ENCODE measurements at regions not wholly inside any gene's neighbourhood (a gene's known extent, or its start where the extent isn't known, plus 50 kb on each side); places are given as distances from the start of the nearest gene placed in this dataset.

- no peaks in the 10 kb centered on the region for H3K9me3 ChIP-seq (ENCODE audit: control insufficient read depth, insufficient read depth, low read depth, low read length)
- TF ChIP-seq HOXA7 (CRISPR knock-in tag; IDR thresholded peaks at IDR 0.05; ENCODE audit: borderline replicate concordance): no peak
- TF ChIP-seq INSM2 (tag by site-specific recombination; IDR thresholded peaks at IDR 0.05): no peak
- TF ChIP-seq KLF10 (tag by site-specific recombination; IDR thresholded peaks at IDR 0.05): no peak
- TF ChIP-seq ZNF558 (tag by site-specific recombination; IDR thresholded peaks at IDR 0.05): no peak
- TF ChIP-seq PRDM2 (tag by site-specific recombination; IDR thresholded peaks at IDR 0.05; ENCODE audit: borderline replicate concordance): no peak
- no peak for TF ChIP-seq MZF1 (tag by site-specific recombination; IDR thresholded peaks at IDR 0.05; ENCODE audit: borderline replicate concordance)
- H3K4me1 ChIP-seq (ENCODE audit: control insufficient read depth, insufficient read depth, low read length): no peaks in the 10 kb centered on the region
- no peak overlapping the region for H3K27ac ChIP-seq (ENCODE audit: extremely low read depth, low read depth, low read length)
- ChIA-PET CTCF (no interaction called here), POLR2A (no interaction called here)
- no peak overlapping the region for H3K4me3 ChIP-seq (ENCODE audit: low read depth, low read length)
- no peaks in the 10 kb centered on the region for H3K36me3 ChIP-seq (ENCODE audit: control insufficient read depth in 2 of 2, insufficient read depth in 1 of 2, low read length in 2 of 2)
Observed at GRCh38 chr13:22271903-22272302, 601.0 kb downstream of the FGF9 start.

GRCh38 chr13:22275393-22275792 lies 604.5 kb downstream of the FGF9 start:
- no peak for TF ChIP-seq PATZ1 (tag by site-specific recombination; IDR thresholded peaks at IDR 0.05)
- TF ChIP-seq ZNF791 (tag by site-specific recombination; IDR thresholded peaks at IDR 0.05): no peak
- CTCF ChIA-PET: no interaction called here
- Histone ChIP-seq H3K4me3 (ENCODE audit: low read depth, low read length) (no peak overlapping the region), H3K4me1 (ENCODE audit: control insufficient read depth, insufficient read depth, low read length) (no peaks in the 10 kb centered on the region), H3K36me3 (ENCODE audit: control insufficient read depth in 2 of 2, insufficient read depth in 1 of 2, low read length in 2 of 2) (no peaks in the 10 kb centered on the region), H3K27ac (ENCODE audit: extremely low read depth, low read depth, low read length) (no peak overlapping the region), H3K9me3 (ENCODE audit: control insufficient read depth, insufficient read depth, low read depth, low read length) (no peaks in the 10 kb centered on the region)
- POLR2A ChIA-PET: no interaction called here

- Histone ChIP-seq H3K9me3 (ENCODE audit: control insufficient read depth, insufficient read depth, low read depth, low read length) (no peaks in the 10 kb centered on the region), H3K4me1 (ENCODE audit: control insufficient read depth, insufficient read depth, low read length) (no peaks in the 10 kb centered on the region), H3K4me3 (ENCODE audit: low read depth, low read length) (no peak overlapping the region), H3K36me3 (ENCODE audit: control insufficient read depth in 2 of 2, insufficient read depth in 1 of 2, low read length in 2 of 2) (no peaks in the 10 kb centered on the region), H3K27ac (ENCODE audit: extremely low read depth, low read depth, low read length) (no peak overlapping the region)
- POLR2A ChIA-PET: no interaction called here
- CTCF ChIA-PET: interaction anchor here (1.2 kb wide), 1 partner anchor 638 kb away, joined by 3 read pairs; no protein-coding TSS in a partner anchor
- no peak for TF ChIP-seq IKZF3 (tag by site-specific recombination; IDR thresholded peaks at IDR 0.05)
- TF ChIP-seq ZNF266 (tag by site-specific recombination; IDR thresholded peaks at IDR 0.05; ENCODE audit: low read depth): no peak
- no peak for TF ChIP-seq ZSCAN30 (tag by site-specific recombination; IDR thresholded peaks at IDR 0.05)
- no peak for TF ChIP-seq REPIN1 (tag by site-specific recombination; IDR thresholded peaks at IDR 0.05; ENCODE audit: low read depth)
- no peak for TF ChIP-seq ZNF521 (tag by site-specific recombination; IDR thresholded peaks at IDR 0.05)
- no peak for TF ChIP-seq ZNF37A (tag by site-specific recombination; IDR thresholded peaks at IDR 0.05)
- TF ChIP-seq HOXD13 (CRISPR knock-in tag; IDR thresholded peaks at IDR 0.05; ENCODE audit: borderline replicate concordance): no peak
- no peak for TF ChIP-seq ZNF529 (tag by site-specific recombination; IDR thresholded peaks at IDR 0.05; ENCODE audit: insufficient replicate concordance)
- no peak for TF ChIP-seq HOXA7 (CRISPR knock-in tag; IDR thresholded peaks at IDR 0.05; ENCODE audit: borderline replicate concordance)
- TF ChIP-seq ZBTB11 (tag by site-specific recombination; conservative IDR thresholded peaks at IDR 0.05; ENCODE audit: low read depth): no peak
- no peak for TF ChIP-seq ZNF302 (tag by site-specific recombination; IDR thresholded peaks at IDR 0.05; ENCODE audit: low read depth)
- TF ChIP-seq ZNF324 (tag by site-specific recombination; IDR thresholded peaks at IDR 0.05): no peak
- TF ChIP-seq HOXC10 (CRISPR knock-in tag; IDR thresholded peaks at IDR 0.05): no peak
Observed at GRCh38 chr13:22276616-22277015, 605.7 kb downstream of the FGF9 start.
